ENCODE measurements at regions not wholly inside any gene's neighbourhood (a gene's known extent, or its start where the extent isn't known, plus 50 kb on each side); places are given as distances from the start of the nearest gene placed in this dataset.

GRCh38 chr15:37246856-37247255 is 146.5 kb upstream of the MEIS2 start:
- Histone ChIP-seq H2BK5ac (ENCODE audit: insufficient read length, low read length) (no peak overlapping the region), H2AK5ac (ENCODE audit: insufficient read length, low read length) (no peak overlapping the region), H3K27ac (ENCODE audit: insufficient read length, low read depth, low read length) (no peak overlapping the region), H2BK12ac (ENCODE audit: insufficient read length, low read depth, low read length) (no peak overlapping the region), H3K14ac (ENCODE audit: insufficient read depth, low read length) (no peak overlapping the region), H3K79me2 (ENCODE audit: insufficient read depth, low read length) (no peaks in the 10 kb centered on the region), H3K4me1 (ENCODE audit: insufficient read depth, low read length) (no peaks in the 10 kb centered on the region), H4K20me1 (ENCODE audit: control insufficient read depth, insufficient read depth, insufficient read length) (no peaks in the 10 kb centered on the region), H3K18ac (ENCODE audit: insufficient read length, low read depth, low read length) (no peak overlapping the region), H2BK120ac (ENCODE audit: low read depth, low read length, poor library complexity, severe bottlenecking) (no peak overlapping the region), H3K23ac (ENCODE audit: insufficient read length, low read depth, low read length) (no peak overlapping the region), H2BK15ac (ENCODE audit: low read depth, low read length) (no peak overlapping the region), H3K9ac (ENCODE audit: extremely low read depth, insufficient read length, low read length) (no peak overlapping the region), H3K56ac (ENCODE audit: insufficient read length, low read depth, low read length) (no peak overlapping the region), H3K4ac (ENCODE audit: low read depth, low read length) (no peak overlapping the region), H3K9me3 (ENCODE audit: control insufficient read depth, low read depth, low read length) (no peaks in the 10 kb centered on the region), H4K5ac (ENCODE audit: insufficient read length, low read depth, low read length) (no peak overlapping the region), H2AFZ (ENCODE audit: low read length) (no peak overlapping the region), H4K8ac (replicated peaks; ENCODE audit: insufficient read length, low read depth, low read length) (no peak overlapping the region), H3K23me2 (ENCODE audit: insufficient read length, low read depth, low read length, poor library complexity, severe bottlenecking) (no peaks in the 10 kb centered on the region), H3K4me2 (ENCODE audit: insufficient read depth, insufficient read length, low read length) (no peak overlapping the region), H4K91ac (ENCODE audit: insufficient read length, low read depth, low read length) (no peak overlapping the region), H3K79me1 (ENCODE audit: insufficient read depth, low read depth, low read length, poor library complexity, severe bottlenecking) (no peaks in the 10 kb centered on the region), H3K27me3 (ENCODE audit: insufficient read depth, low read length) (no peaks in the 10 kb centered on the region), H3T11ph (ENCODE audit: low read length) (no peak overlapping the region), H2BK20ac (ENCODE audit: low read depth, low read length, poor library complexity, severe bottlenecking) (no peak overlapping the region)
- DNase-seq, result no peak
- Mint-ChIP-seq H3K27ac (no peak overlapping the region; a peak in 1 of 7 replicates), H3K9me3 (no peaks in the 10 kb centered on the region), H3K27me3 (ENCODE audit: low read depth) (no peaks in the 10 kb centered on the region), H3K4me3 (no peak overlapping the region), H3K36me3 (ENCODE audit: insufficient read depth in 1 of 3, low read depth in 3 of 3) (no peaks in the 10 kb centered on the region), H3K4me1 (peaks cover 10 to 11% of the 10 kb centered on the region in 2 experiments)
- WGBS (ENCODE audit: extremely low coverage, insufficient read length, low lambda C conversion rate), result no CpG with 5 or more reads among the region's 3 CpGs
- no peak for TF ChIP-seq CTCF (conservative IDR thresholded peaks at IDR 0.05)
